Osteoblast (primary cell): ENCODE measurements at regions not wholly inside any gene's neighbourhood (a gene's known extent, or its start where the extent isn't known, plus 50 kb on each side); places are given as distances from the start of the nearest gene placed in this dataset.

Experiments
- DNase-seq: peaks from one replicate; pipeline ENCODE4 v3.0.0; 2011; ENCODE audit warnings: low spot score, mixed read lengths; ENCODE audit not compliant: insufficient read length; ENCODE audit errors: missing footprints
- H2AFZ ChIP-seq: 2 replicates; pipeline ENCODE4 v1.6.0; 2011; ENCODE audit warnings: mild to moderate bottlenecking, low read length
- H3K27ac ChIP-seq: 2 replicates; pipeline ENCODE4 v1.5.1; 2011; ENCODE audit warnings: mild to moderate bottlenecking, low read depth, low read length, moderate library complexity
- H3K27me3 ChIP-seq: 2 replicates; pipeline ENCODE4 v1.6.0; 2012; ENCODE audit warnings: mild to moderate bottlenecking, control low read depth, inconsistent platforms, low read length, moderate library complexity; ENCODE audit not compliant: insufficient read depth
- H3K36me3 ChIP-seq: 2 replicates; pipeline ENCODE4 v1.5.1; 2011; ENCODE audit warnings: mild to moderate bottlenecking, low read length, control low read depth, moderate library complexity; ENCODE audit not compliant: insufficient read depth
- H3K4me1 ChIP-seq: 2 replicates; pipeline ENCODE4 v1.5.1; 2011; ENCODE audit warnings: mild to moderate bottlenecking, low read length, control low read depth, moderate library complexity; ENCODE audit not compliant: insufficient read depth
- H3K4me2 ChIP-seq: 2 replicates; pipeline ENCODE4 v1.6.0; 2011; ENCODE audit warnings: mild to moderate bottlenecking, low read length; ENCODE audit not compliant: insufficient read depth
- H3K4me3 ChIP-seq: fragments of 200-600 bp; sonication (generic); 3 replicates; pipeline ENCODE4 v1.5.1; 2012; ENCODE audit warnings: mild to moderate bottlenecking, low read length, inconsistent platforms; ENCODE audit not compliant: insufficient read depth
- H3K79me2 ChIP-seq: 2 replicates; pipeline ENCODE4 v1.6.0; 2012; ENCODE audit warnings: mild to moderate bottlenecking, low read length, control low read depth, inconsistent platforms; ENCODE audit not compliant: insufficient read depth
- H3K9me3 ChIP-seq: 2 replicates; pipeline ENCODE4 v1.5.1; 2011; ENCODE audit warnings: low read depth, low read length, control low read depth
- H4K20me1 ChIP-seq: 2 replicates; pipeline ENCODE4 v1.6.0; 2012; ENCODE audit warnings: mild to moderate bottlenecking, low read length, control low read depth; ENCODE audit not compliant: insufficient read depth
- CTCF ChIP-seq: IDR thresholded peaks from 2 replicates; pipeline ENCODE4 v1.5.1; 2011; ENCODE audit warnings: mild to moderate bottlenecking, low read depth, low read length, moderate library complexity; ENCODE audit errors: extremely low read depth

GRCh38 chr2:41908349-41908748 lies 139.5 kb upstream of the PKDCC start:
- Histone ChIP-seq H3K4me2 (no peak overlapping the region), H4K20me1 (no peaks in the 10 kb centered on the region), H3K4me1 (no peaks in the 10 kb centered on the region), H3K27ac (no peak overlapping the region), H3K36me3 (no peaks in the 10 kb centered on the region), H3K27me3 (peaks cover 24% of the 10 kb centered on the region), H3K4me3 (no peak overlapping the region), H3K79me2 (no peaks in the 10 kb centered on the region), H3K9me3 (no peaks in the 10 kb centered on the region), H2AFZ (no peak overlapping the region)
- TF ChIP-seq CTCF = no peak
- no peak for DNase-seq

- H3K4me2 ChIP-seq = no peak overlapping the region
- no peaks in the 10 kb centered on the region for H3K4me1 ChIP-seq
- no peak for TF ChIP-seq CTCF
- no peak overlapping the region for H3K27ac ChIP-seq
- no peak overlapping the region for H2AFZ ChIP-seq
- no peaks in the 10 kb centered on the region for H3K79me2 ChIP-seq
- peaks cover 23% of the 10 kb centered on the region for H3K27me3 ChIP-seq
- no peak for DNase-seq
- H3K4me3 ChIP-seq = no peak overlapping the region
- no peaks in the 10 kb centered on the region for H4K20me1 ChIP-seq
- H3K9me3 ChIP-seq = no peaks in the 10 kb centered on the region
- H3K36me3 ChIP-seq = no peaks in the 10 kb centered on the region
These were observed 138.2 kb upstream of the PKDCC start for GRCh38 chr2:41909584-41909983.

- Histone ChIP-seq H3K4me1 (no peaks in the 10 kb centered on the region), H2AFZ (no peak overlapping the region), H3K4me2 (no peak overlapping the region), H3K79me2 (no peaks in the 10 kb centered on the region), H3K9me3 (no peaks in the 10 kb centered on the region), H4K20me1 (no peaks in the 10 kb centered on the region), H3K27ac (no peak overlapping the region), H3K36me3 (no peaks in the 10 kb centered on the region), H3K27me3 (peaks cover 22% of the 10 kb centered on the region), H3K4me3 (no peak overlapping the region)
- TF ChIP-seq CTCF = no peak
- peak; percentile 25 for DNase-seq
These were observed 137.7 kb upstream of the PKDCC start for GRCh38 chr2:41910126-41910525.

- Histone ChIP-seq H3K4me3 (no peak overlapping the region), H3K27me3 (peaks cover 14% of the 10 kb centered on the region), H3K36me3 (no peaks in the 10 kb centered on the region), H3K9me3 (no peaks in the 10 kb centered on the region), H2AFZ (no peak overlapping the region), H4K20me1 (no peaks in the 10 kb centered on the region), H3K27ac (no peak overlapping the region), H3K4me2 (no peak overlapping the region), H3K79me2 (no peaks in the 10 kb centered on the region), H3K4me1 (no peaks in the 10 kb centered on the region)
- no peak for DNase-seq
- no peak for TF ChIP-seq CTCF
These were observed 136.8 kb upstream of the PKDCC start for GRCh38 chr2:41911033-41911432.
